Stomach (tissue), 8 donors: ENCODE measurements at regions not wholly inside any gene's neighbourhood (a gene's known extent, or its start where the extent isn't known, plus 50 kb on each side); places are given as distances from the start of the nearest gene placed in this dataset.

Experiments
- DNase-seq, 2 donors: peaks; one replicate each; pipeline versions ENCODE4 v3.0.0 to v3.0.0-alpha.2; 2013 to 2019
- H3K27ac ChIP-seq, 5 donors: fragments of 200-600 bp in 4 of 5; sonication (generic) in 4 of 5; one replicate each; pipeline ENCODE4 v1.5.1; 2013 to 2019; ENCODE audit warnings: mild to moderate bottlenecking in 1 of 5, moderate library complexity in 1 of 5
- H3K27me3 ChIP-seq, 3 donors: fragments of 200-600 bp; sonication (generic); one replicate each; pipeline ENCODE4 v1.5.1; 2017 to 2019; ENCODE audit warnings: mixed run types in 1 of 3
- H3K36me3 ChIP-seq, 4 donors: fragments of 200-600 bp; sonication (generic); 1 replicate in 3 of 4; 2 replicates in 1 of 4; pipeline ENCODE4 v1.5.1; 2016 to 2019
- H3K4me1 ChIP-seq, 4 donors: fragments of 200-600 bp; sonication (generic); one replicate each; pipeline ENCODE4 v1.5.1; 2016 to 2019
- H3K4me3 ChIP-seq, 4 donors: fragments of 200-600 bp; sonication (generic) in 3 of 4; one replicate each; pipeline ENCODE4 v1.5.1; 2016 to 2019; ENCODE audit warnings: mild to moderate bottlenecking in 1 of 4
- H3K9me3 ChIP-seq, 4 donors: fragments of 200-600 bp; sonication (generic); one replicate each; pipeline ENCODE4 v1.5.1; 2016 to 2019
- CTCF ChIP-seq, 7 experiments: fragments of 450-650 bp in 4 of 7; fragments of 200-600 bp in 3 of 7; sonication (generic) in 3 of 7; IDR thresholded peaks; one replicate each; pipeline ENCODE4 v1.5.1; 2016 to 2019; ENCODE audit warnings: antibody characterized with exemption in 7 of 7, control low read depth in 2 of 7, mild to moderate bottlenecking in 1 of 7
- EP300 ChIP-seq: sonication (generic); formaldehyde crosslinking; IDR thresholded peaks from one replicate; pipeline ENCODE4 v1.6.1; 2017; ENCODE audit warnings: antibody characterized with exemption
- POLR2A ChIP-seq, 4 donors: fragments of 450-650 bp; IDR thresholded peaks; one replicate each; pipeline ENCODE4 v1.6.1; 2016; ENCODE audit warnings: antibody characterized with exemption in 4 of 4, control low read depth in 2 of 4, mild to moderate bottlenecking in 1 of 4, moderate library complexity in 1 of 4
- POLR2AphosphoS5 ChIP-seq, 3 donors: sonication (generic); formaldehyde crosslinking; IDR thresholded peaks; one replicate each; pipeline ENCODE4 v1.6.1; 2016; ENCODE audit warnings: antibody characterized with exemption in 3 of 3
- WGBS, 5 donors: extraction: QIAGEN DNeasy Blood & Tissue Kit in 3 of 5; methylation state at CpG; one replicate each; pipeline versions ENCODE4 v1.1.5 to v1.1.7; 2013 to 2018; 5-methylcytosine and 5-hydroxymethylcytosine counted together
- intact Hi-C: fragments of 100-400 bp; cut with DNase I; formaldehyde crosslinking; loops from one replicate; pipeline ENCODE4 v1.15.1; 2023; ENCODE audit warnings: low total_unique reads
- donor health status: healthy with polysubstance abuse.
- donor health status: Bipolar disorder and iron deficiency.
- donor health status: healthy.

DNA sequence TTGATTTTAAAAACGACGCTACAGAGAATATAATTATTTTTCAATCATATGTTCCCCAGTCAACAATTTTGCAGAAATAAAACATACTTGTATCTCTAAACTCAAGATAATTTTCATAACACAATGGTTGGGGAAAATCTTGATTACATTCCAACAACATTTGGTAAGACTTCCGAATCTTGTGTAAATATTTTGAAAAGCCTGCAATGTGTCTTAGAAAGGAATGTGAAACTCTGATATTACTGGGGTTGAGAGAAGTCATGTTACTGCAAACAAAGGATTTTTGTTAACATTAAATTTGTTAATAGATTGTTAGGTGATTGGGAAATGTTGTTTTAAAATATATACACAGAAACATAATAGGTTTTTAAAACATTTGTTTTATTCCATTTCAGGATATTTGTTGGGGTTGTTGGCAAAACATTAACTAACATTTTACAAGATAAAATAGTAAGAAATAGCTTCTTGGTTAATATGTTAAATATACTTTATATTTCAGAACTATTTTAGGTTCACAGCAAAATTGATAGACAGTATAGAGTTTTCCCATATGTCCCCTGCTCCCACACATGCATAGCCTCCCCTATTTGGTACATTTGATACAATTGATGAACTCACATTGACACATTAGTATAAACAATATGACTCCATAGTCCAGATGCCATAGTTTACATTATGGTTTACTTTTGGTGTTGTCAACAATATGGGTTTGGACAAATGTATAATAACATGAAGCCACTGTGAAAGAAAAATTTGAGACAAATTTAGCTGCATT is 218.6 kb upstream of the FAM47A start:
- intact Hi-C loops: no loop called here

DNA sequence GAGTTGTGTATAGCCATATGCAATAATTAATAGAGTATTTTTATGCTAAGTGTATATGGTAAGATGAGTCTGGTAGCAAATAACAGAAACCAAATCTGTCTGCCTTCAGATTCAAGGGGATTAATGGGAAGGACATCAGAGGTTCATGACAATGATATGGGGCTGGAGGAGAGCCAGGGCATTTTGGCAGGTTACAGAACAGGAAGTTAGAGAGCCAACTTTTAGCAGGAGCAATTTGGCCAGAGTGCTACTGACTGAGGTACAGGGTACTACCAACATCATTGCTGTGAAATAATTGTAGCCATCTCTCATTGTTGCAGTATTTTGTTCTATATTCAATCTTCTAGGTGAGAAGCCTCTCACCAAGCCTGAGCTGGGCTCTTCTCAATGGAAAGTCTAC is 210.9 kb upstream of the FAM47A start:
- Histone ChIP-seq H3K9me3 (peaks cover 0 to 12% (median 0%) of the 10 kb centered on the region in 4 donors), H3K4me1 (no peaks in the 10 kb centered on the region), H3K27ac (no peak overlapping the region), H3K4me3 (no peak overlapping the region), H3K27me3 (no peaks in the 10 kb centered on the region), H3K36me3 (no peaks in the 10 kb centered on the region)
- DNase-seq: no peak
- intact Hi-C loops: no loop called here
- no peak for TF ChIP-seq POLR2AphosphoS5 (IDR thresholded peaks at IDR 0.05)
- TF ChIP-seq POLR2A (IDR thresholded peaks at IDR 0.05): no peak
- TF ChIP-seq EP300: no peak
- TF ChIP-seq CTCF (IDR thresholded peaks at IDR 0.05): no peak

More for the DNA sequence above, 218.6 kb upstream of the FAM47A start:
- WGBS, 5 donors: 9 to 29% (median 23%) methylated on average over 3 of the region's 3 CpGs
- peak in 1 of 2 donors; percentile 20 for DNase-seq
- no peak for TF ChIP-seq EP300
- TF ChIP-seq CTCF (IDR thresholded peaks at IDR 0.05): no peak
- no peak for TF ChIP-seq POLR2A (IDR thresholded peaks at IDR 0.05)
- no peak for TF ChIP-seq POLR2AphosphoS5 (IDR thresholded peaks at IDR 0.05)
- Histone ChIP-seq H3K9me3 (peaks cover 0 to 4% (median 0%) of the 10 kb centered on the region in 4 donors), H3K4me3 (no peak overlapping the region), H3K4me1 (no peaks in the 10 kb centered on the region), H3K36me3 (no peaks in the 10 kb centered on the region), H3K27me3 (no peaks in the 10 kb centered on the region), H3K27ac (no peak overlapping the region)

GRCh38 chrX:34341814-34342213 is 209.7 kb upstream of the FAM47A start:
- Histone ChIP-seq H3K4me1 (no peaks in the 10 kb centered on the region), H3K4me3 (no peak overlapping the region), H3K27ac (no peak overlapping the region), H3K9me3 (peaks cover 0 to 12% (median 0%) of the 10 kb centered on the region in 4 donors), H3K36me3 (no peaks in the 10 kb centered on the region), H3K27me3 (no peaks in the 10 kb centered on the region)
- no peak for TF ChIP-seq POLR2AphosphoS5 (IDR thresholded peaks at IDR 0.05)
- no peak for TF ChIP-seq EP300
- TF ChIP-seq CTCF (IDR thresholded peaks at IDR 0.05): no peak
- TF ChIP-seq POLR2A (IDR thresholded peaks at IDR 0.05): no peak
- intact Hi-C loops: no loop called here
- no peak for DNase-seq
- 24 to 43% (median 36%) methylated on average over 4 of the region's 4 CpGs for WGBS, 5 donors

DNA sequence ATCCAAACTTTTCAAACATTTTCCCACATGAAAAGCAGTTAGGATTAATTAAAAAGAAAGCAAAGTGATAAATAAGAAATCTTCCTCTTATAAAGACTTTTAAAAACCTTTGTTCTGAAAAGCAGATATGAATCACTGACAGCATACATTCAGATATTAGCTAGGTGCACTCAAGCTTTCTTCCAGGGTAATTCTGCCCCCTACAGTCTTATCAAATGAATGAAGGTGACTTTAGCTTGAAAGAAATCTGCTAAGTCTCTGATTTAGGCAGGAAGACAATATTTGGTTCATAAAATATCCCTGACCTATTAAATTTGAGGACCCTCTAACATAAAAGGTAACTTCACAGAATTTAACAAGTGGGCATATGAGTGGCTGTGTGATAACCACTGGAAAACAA is 209.1 kb upstream of the FAM47A start:
- peak in 1 of 2 donors; percentile 6 for DNase-seq
- H3K36me3 ChIP-seq: no peaks in the 10 kb centered on the region
- no peak overlapping the region for H3K4me3 ChIP-seq
- TF ChIP-seq EP300 (no peak), POLR2A (IDR thresholded peaks at IDR 0.05) (no peak), CTCF (IDR thresholded peaks at IDR 0.05) (no peak), POLR2AphosphoS5 (IDR thresholded peaks at IDR 0.05) (no peak)
- intact Hi-C loops: no loop called here
- no peaks in the 10 kb centered on the region for H3K27me3 ChIP-seq
- peaks cover 0 to 10% (median 0%) of the 10 kb centered on the region in 4 donors for H3K9me3 ChIP-seq
- no peaks in the 10 kb centered on the region for H3K4me1 ChIP-seq
- no peak overlapping the region for H3K27ac ChIP-seq
